Upper lobe of right lung (tissue), 1 donor: ENCODE measurements at regions not wholly inside any gene's neighbourhood (a gene's known extent, or its start where the extent isn't known, plus 50 kb on each side); places are given as distances from the start of the nearest gene placed in this dataset.

Experiments used
- ATAC-seq: fragments of 200-7000 bp; cut with Tn5 transposase; one replicate; pipeline ENCODE4 v1.9.1; 2020; ENCODE audit warnings: mild to moderate bottlenecking, moderate library complexity
- DNase-seq: peaks from one replicate; pipeline ENCODE4 v3.0.0-alpha.2; 2020
- H3K27ac ChIP-seq: fragments of 200-600 bp; one replicate; pipeline ENCODE4 v1.8.0; 2022
- H3K27me3 ChIP-seq: fragments of 200-600 bp; one replicate; pipeline ENCODE4 v1.8.0; 2022; ENCODE audit warnings: mild to moderate bottlenecking
- H3K36me3 ChIP-seq: fragments of 200-600 bp; one replicate; pipeline ENCODE4 v1.8.0; 2022
- H3K4me1 ChIP-seq: fragments of 200-600 bp; one replicate; pipeline ENCODE4 v1.8.0; 2022
- H3K4me3 ChIP-seq: fragments of 200-600 bp; one replicate; pipeline ENCODE4 v1.8.0; 2022; ENCODE audit warnings: mild to moderate bottlenecking
- H3K9me3 ChIP-seq: fragments of 200-600 bp; one replicate; pipeline ENCODE4 v1.8.0; 2022
- CTCF ChIP-seq: fragments of 200-600 bp; IDR thresholded peaks from one replicate; pipeline ENCODE4 v1.8.0; 2022; ENCODE audit warnings: antibody characterized with exemption
- intact Hi-C: fragments of 100-400 bp; cut with DNase I; formaldehyde crosslinking; loops from one replicate; pipeline ENCODE4 v1.11.0; 2022
- donor health status: DM: no; HTN: yes; CAD: no; lungs with severe emphysema.

DNA sequence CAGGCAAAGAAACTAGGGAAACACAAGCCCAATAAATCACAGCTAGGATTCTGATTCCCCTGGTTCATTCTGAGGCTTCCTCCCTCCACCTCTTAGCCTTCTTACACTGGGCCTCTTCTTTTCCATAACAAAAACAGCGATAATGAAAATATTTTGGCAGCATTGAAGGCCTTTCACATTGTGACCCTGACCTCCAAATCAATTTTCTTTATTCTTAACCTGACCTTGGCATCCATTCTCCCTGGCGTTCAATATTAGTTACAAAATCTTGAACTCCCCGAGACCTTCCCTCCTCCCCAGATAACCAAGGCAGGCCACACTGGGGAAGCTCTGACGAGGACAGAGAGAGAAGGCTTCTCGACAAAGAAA is 399.9 kb downstream of the ZSWIM6 start:
- intact Hi-C loops: no loop called here
- H3K4me3 ChIP-seq: no peak overlapping the region
- no peaks in the 10 kb centered on the region for H3K27me3 ChIP-seq
- DNase-seq (no peak), ATAC-seq (no peak)
- no peak overlapping the region for H3K27ac ChIP-seq
- H3K36me3 ChIP-seq: no peaks in the 10 kb centered on the region
- TF ChIP-seq CTCF: no peak
- no peaks in the 10 kb centered on the region for H3K9me3 ChIP-seq
- no peaks in the 10 kb centered on the region for H3K4me1 ChIP-seq

DNA sequence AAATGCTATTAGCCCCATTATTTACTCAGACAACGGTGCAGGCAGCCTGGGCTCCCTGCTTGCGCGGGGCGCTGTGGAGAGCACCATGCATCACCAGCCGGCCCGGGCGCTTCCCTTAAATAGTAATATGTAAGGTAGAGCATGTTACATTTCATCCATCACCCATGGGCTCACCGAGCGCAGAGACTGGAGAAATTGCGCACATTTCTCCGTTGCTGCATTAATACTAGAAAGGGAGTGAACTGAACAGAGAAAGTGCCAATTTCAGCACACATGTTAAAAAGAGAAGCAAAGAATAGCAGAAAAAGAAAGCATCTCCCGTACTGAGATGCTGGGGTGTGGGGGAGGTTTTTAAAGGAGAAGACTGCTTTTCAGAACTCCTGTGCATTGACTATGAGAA is 400.3 kb downstream of the ZSWIM6 start:
- DNase-seq: no peak
- no peaks in the 10 kb centered on the region for H3K4me1 ChIP-seq
- no peaks in the 10 kb centered on the region for H3K9me3 ChIP-seq
- no peaks in the 10 kb centered on the region for H3K27me3 ChIP-seq
- intact Hi-C loops: no loop called here
- no peak overlapping the region for H3K27ac ChIP-seq
- no peak for ATAC-seq
- no peak overlapping the region for H3K4me3 ChIP-seq
- no peak for TF ChIP-seq CTCF
- no peaks in the 10 kb centered on the region for H3K36me3 ChIP-seq

DNA sequence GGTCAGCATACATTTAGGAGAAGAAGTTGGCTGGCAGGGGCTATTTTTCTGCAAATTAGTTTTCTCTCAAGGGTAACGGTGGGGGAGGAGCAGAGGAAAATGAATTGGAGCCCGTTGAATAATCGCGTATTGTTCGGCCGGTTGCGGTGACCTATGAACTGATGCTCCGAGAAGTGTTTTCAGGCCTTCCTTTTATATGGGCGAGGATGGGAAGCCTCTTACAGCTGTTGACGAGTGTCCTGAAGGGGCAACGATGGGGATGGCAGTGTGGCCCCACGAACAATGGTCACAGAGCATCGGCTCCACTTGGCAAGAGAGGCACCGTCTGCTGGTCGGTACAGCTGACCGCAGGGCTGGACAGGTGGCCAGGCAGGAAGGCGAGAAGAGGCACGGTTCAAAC is 400.7 kb downstream of the ZSWIM6 start:
- no peak for DNase-seq
- ATAC-seq: no peak
- Histone ChIP-seq H3K36me3 (no peaks in the 10 kb centered on the region), H3K9me3 (no peaks in the 10 kb centered on the region), H3K4me1 (no peaks in the 10 kb centered on the region), H3K4me3 (no peak overlapping the region), H3K27ac (no peak overlapping the region), H3K27me3 (no peaks in the 10 kb centered on the region)
- TF ChIP-seq CTCF: no peak
- intact Hi-C loops: no loop called here

DNA sequence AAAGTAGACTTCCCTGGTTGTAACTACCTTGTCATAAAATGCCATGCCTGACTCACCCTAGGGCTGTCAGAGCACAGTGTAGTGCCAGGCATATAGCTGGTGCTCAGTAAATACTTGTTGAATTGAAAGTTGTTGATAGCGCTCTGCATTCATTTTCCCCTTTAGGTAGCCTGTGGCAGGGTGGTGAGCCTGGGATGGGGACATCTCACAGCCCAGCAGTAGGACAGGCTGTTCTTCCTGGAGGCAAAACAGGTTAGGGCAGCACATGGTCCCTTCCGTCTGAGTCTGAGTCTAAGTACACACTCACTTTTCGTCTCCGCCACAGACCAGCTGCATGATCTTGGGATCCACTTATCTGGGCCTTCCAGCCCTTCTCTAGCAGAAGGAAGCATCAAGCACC is 401.9 kb downstream of the ZSWIM6 start:
- no peak for TF ChIP-seq CTCF
- ATAC-seq: peak; percentile 40
- Histone ChIP-seq H3K4me1 (no peaks in the 10 kb centered on the region), H3K36me3 (no peaks in the 10 kb centered on the region), H3K9me3 (no peaks in the 10 kb centered on the region), H3K27me3 (no peaks in the 10 kb centered on the region), H3K27ac (no peak overlapping the region), H3K4me3 (no peak overlapping the region)
- no peak for DNase-seq
- intact Hi-C loops: no loop called here

DNA sequence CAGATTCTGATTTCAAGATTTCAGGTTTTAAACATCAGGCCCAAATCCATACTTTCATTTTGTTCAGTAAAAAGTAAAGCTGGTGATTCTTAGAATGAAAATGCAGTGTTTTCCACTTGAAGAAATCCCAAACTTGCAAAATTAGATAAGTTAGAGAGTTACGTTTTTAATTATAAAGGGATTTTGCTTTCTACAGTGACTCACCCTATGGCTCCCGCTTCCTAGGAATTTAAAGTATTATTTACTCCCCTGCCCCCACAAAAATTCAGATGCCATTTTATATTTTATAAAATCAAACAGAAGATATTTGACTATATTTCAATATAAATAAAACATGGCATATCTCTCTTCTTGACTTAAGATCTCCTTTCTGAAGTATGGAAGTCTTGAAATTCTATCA is 402.9 kb downstream of the ZSWIM6 start:
- DNase-seq (no peak), ATAC-seq (no peak)
- H3K4me3 ChIP-seq: no peak overlapping the region
- H3K36me3 ChIP-seq: no peaks in the 10 kb centered on the region
- no peak for TF ChIP-seq CTCF
- no peaks in the 10 kb centered on the region for H3K9me3 ChIP-seq
- H3K4me1 ChIP-seq: no peaks in the 10 kb centered on the region
- H3K27me3 ChIP-seq: no peaks in the 10 kb centered on the region
- intact Hi-C loops: no loop called here
- no peak overlapping the region for H3K27ac ChIP-seq

DNA sequence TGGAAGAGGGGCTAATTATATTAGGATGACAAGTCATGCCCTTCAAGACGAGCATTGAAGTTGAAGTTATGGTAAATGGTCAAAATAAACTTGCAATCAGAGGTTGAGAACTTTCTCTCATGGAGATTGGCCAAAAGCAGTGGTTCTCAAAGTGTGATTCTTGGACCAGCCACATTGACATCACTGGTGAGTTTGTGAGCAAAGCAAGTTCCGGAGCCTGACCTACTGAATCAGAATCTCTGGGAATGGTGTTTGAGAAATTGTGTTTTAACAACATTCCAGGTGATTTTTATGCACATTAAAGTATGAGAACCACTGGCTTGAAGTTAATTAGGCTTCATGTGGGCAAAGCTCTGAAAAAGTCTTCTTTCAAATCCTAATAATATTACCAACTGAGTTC is 403.5 kb downstream of the ZSWIM6 start:
- DNase-seq (no peak), ATAC-seq (no peak)
- Histone ChIP-seq H3K36me3 (no peaks in the 10 kb centered on the region), H3K27ac (no peak overlapping the region), H3K4me3 (no peak overlapping the region), H3K9me3 (no peaks in the 10 kb centered on the region), H3K4me1 (no peaks in the 10 kb centered on the region), H3K27me3 (no peaks in the 10 kb centered on the region)
- no peak for TF ChIP-seq CTCF
- intact Hi-C loops: no loop called here
